NB4 (cell line): ENCODE measurements at regions not wholly inside any gene's neighbourhood (a gene's known extent, or its start where the extent isn't known, plus 50 kb on each side); places are given as distances from the start of the nearest gene placed in this dataset.

ENCODE experiments used
- CTCF ChIP-seq: IDR thresholded peaks from one replicate; pipeline ENCODE4 v1.5.1; 2012; ENCODE audit warnings: low read depth, low read length
- MYC ChIP-seq: IDR thresholded peaks from 2 replicates; pipeline ENCODE4 v1.6.1; 2011; ENCODE audit warnings: low read depth, low read length
- POLR2A ChIP-seq: IDR thresholded peaks from 2 replicates; pipeline ENCODE4 v1.6.1; 2011; ENCODE audit warnings: mild to moderate bottlenecking; ENCODE audit not compliant: insufficient read length; ENCODE audit errors: extremely low read depth

GRCh38 chr3:168620854-168621253, 525.1 kb upstream of the GOLIM4 start:
- TF ChIP-seq CTCF (peak; percentile 35), POLR2A (no peak), MYC (no peak)
